Mesendoderm (in vitro differentiated cells): ENCODE measurements at regions not wholly inside any gene's neighbourhood (a gene's known extent, or its start where the extent isn't known, plus 50 kb on each side); places are given as distances from the start of the nearest gene placed in this dataset.

Source experiments
- DNase-seq: peaks from one replicate; pipeline ENCODE4 v3.0.0; 2013
- H2AK5ac ChIP-seq: 2 replicates; pipeline ENCODE4 v1.6.1; 2013; ENCODE audit warnings: low read length, inconsistent platforms
- H2BK120ac ChIP-seq: 2 replicates; pipeline ENCODE4 v1.6.1; 2013; ENCODE audit warnings: low read depth, mild to moderate bottlenecking, low read length, moderate library complexity, mixed read lengths
- H2BK15ac ChIP-seq: replicated peaks from 2 replicates; pipeline ENCODE4 v1.6.1; 2013; ENCODE audit warnings: low read depth, mild to moderate bottlenecking, moderate library complexity
- H2BK5ac ChIP-seq: 2 replicates; pipeline ENCODE4 v1.6.1; 2013; ENCODE audit warnings: low read length, inconsistent platforms
- H3K18ac ChIP-seq: 2 replicates; pipeline ENCODE4 v1.6.1; 2013; ENCODE audit warnings: mild to moderate bottlenecking, low read length, mixed read lengths
- H3K23ac ChIP-seq: one replicate; pipeline ENCODE4 v1.6.1; 2013; ENCODE audit warnings: low read length
- H3K27ac ChIP-seq: 2 replicates; pipeline ENCODE4 v1.5.1; 2013; ENCODE audit warnings: low read depth, mild to moderate bottlenecking, inconsistent platforms, low read length, moderate library complexity
- H3K27me3 ChIP-seq: 2 replicates; pipeline ENCODE4 v1.6.1; 2013; ENCODE audit warnings: low read length, control low read depth, mild to moderate bottlenecking, inconsistent platforms; ENCODE audit not compliant: insufficient read depth, poor library complexity
- H3K36me3 ChIP-seq: 2 replicates; pipeline ENCODE4 v1.6.1; 2013; ENCODE audit warnings: low read length, inconsistent platforms; ENCODE audit not compliant: control insufficient read depth, insufficient read depth
- H3K4ac ChIP-seq: one replicate; pipeline ENCODE4 v1.6.1; 2013; ENCODE audit warnings: low read depth, mild to moderate bottlenecking, low read length, moderate library complexity
- H3K4me1 ChIP-seq: 2 replicates; pipeline ENCODE4 v1.6.1; 2013; ENCODE audit warnings: low read depth, low read length, inconsistent platforms; ENCODE audit not compliant: control insufficient read depth
- H3K4me2 ChIP-seq: 2 replicates; pipeline ENCODE4 v1.6.1; 2013; ENCODE audit warnings: low read length
- H3K4me3 ChIP-seq: 2 replicates; pipeline ENCODE4 v1.5.1; 2013; ENCODE audit warnings: mild to moderate bottlenecking, low read length
- H3K56ac ChIP-seq: one replicate; pipeline ENCODE4 v1.6.1; 2013; ENCODE audit warnings: low read length
- H3K79me1 ChIP-seq: 2 replicates; pipeline ENCODE4 v1.6.1; 2013; ENCODE audit warnings: low read length, inconsistent platforms
- H3K79me2 ChIP-seq: 2 replicates; pipeline ENCODE4 v1.6.1; 2013; ENCODE audit warnings: mild to moderate bottlenecking, low read length; ENCODE audit not compliant: control insufficient read depth, insufficient read depth
- H3K9ac ChIP-seq: 2 replicates; pipeline ENCODE4 v1.6.1; 2013; ENCODE audit warnings: low read length, inconsistent platforms
- H4K5ac ChIP-seq: one replicate; pipeline ENCODE4 v1.6.1; 2013; ENCODE audit warnings: low read length
- H4K8ac ChIP-seq: one replicate; pipeline ENCODE4 v1.6.1; 2013; ENCODE audit warnings: low read depth, mild to moderate bottlenecking, control low read depth, low read length, moderate library complexity
- WGBS: extraction: QIAGEN DNeasy Blood & Tissue Kit; methylation state at CpG from one replicate; pipeline ENCODE4 v1.1.7; 2013; ENCODE audit warnings: low lambda C conversion rate, missing lambda C conversion rate; ENCODE audit not compliant: insufficient coverage; ENCODE audit errors: extremely low coverage; 5-methylcytosine and 5-hydroxymethylcytosine counted together

DNA sequence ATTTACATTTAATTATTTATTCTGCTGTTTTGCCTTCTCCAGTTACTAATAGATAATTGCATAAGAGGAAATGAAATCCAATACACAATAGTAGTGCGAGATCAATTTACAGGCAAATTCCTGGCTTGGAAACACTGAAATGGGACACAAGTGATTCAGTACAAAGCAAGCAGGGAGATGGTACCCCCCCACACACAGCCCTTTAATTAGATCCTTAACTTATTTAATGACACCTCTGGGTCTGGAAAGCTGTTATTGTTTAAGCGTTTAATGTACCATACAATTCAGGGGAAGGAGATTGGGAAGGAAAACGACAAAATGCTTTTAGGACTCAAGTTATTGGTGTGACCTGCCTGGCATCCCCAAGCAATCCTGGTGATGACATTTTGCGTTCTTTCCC is 318.2 kb downstream of the NPIPA8 start:
- H3K4me2 ChIP-seq: no peak overlapping the region
- H3K27me3 ChIP-seq: no peaks in the 10 kb centered on the region
- H3K4me3 ChIP-seq: no peak overlapping the region
- H2BK15ac ChIP-seq: no peak overlapping the region
- no peak overlapping the region for H3K18ac ChIP-seq
- no peak overlapping the region for H4K8ac ChIP-seq
- DNase-seq: no peak
- H2BK5ac ChIP-seq: no peak overlapping the region
- H3K23ac ChIP-seq: no peak overlapping the region
- H2AK5ac ChIP-seq: no peak overlapping the region
- H3K79me2 ChIP-seq: no peaks in the 10 kb centered on the region
- no peak overlapping the region for H3K9ac ChIP-seq
- H3K79me1 ChIP-seq: no peaks in the 10 kb centered on the region
- no peaks in the 10 kb centered on the region for H3K4me1 ChIP-seq
- no peak overlapping the region for H3K4ac ChIP-seq
- no peak overlapping the region for H3K27ac ChIP-seq
- no peak overlapping the region for H3K56ac ChIP-seq
- H2BK120ac ChIP-seq: no peak overlapping the region
- WGBS: no CpG with 5 or more reads among the region's 4 CpGs
- no peak overlapping the region for H4K5ac ChIP-seq
- no peaks in the 10 kb centered on the region for H3K36me3 ChIP-seq

- no peak overlapping the region for H2BK15ac ChIP-seq
- H4K8ac ChIP-seq: no peak overlapping the region
- no peaks in the 10 kb centered on the region for H3K4me1 ChIP-seq
- H3K79me2 ChIP-seq: no peaks in the 10 kb centered on the region
- H3K79me1 ChIP-seq: no peaks in the 10 kb centered on the region
- H2BK5ac ChIP-seq: no peak overlapping the region
- no peaks in the 10 kb centered on the region for H3K36me3 ChIP-seq
- no peak overlapping the region for H2AK5ac ChIP-seq
- no peak overlapping the region for H3K9ac ChIP-seq
- H3K18ac ChIP-seq: no peak overlapping the region
- no peak overlapping the region for H3K56ac ChIP-seq
- DNase-seq: no peak
- H2BK120ac ChIP-seq: no peak overlapping the region
- no peak overlapping the region for H3K4ac ChIP-seq
- H3K23ac ChIP-seq: no peak overlapping the region
- WGBS: no CpG with 5 or more reads among the region's 4 CpGs
- no peak overlapping the region for H3K4me2 ChIP-seq
- no peak overlapping the region for H3K27ac ChIP-seq
- no peak overlapping the region for H3K4me3 ChIP-seq
- H3K27me3 ChIP-seq: no peaks in the 10 kb centered on the region
- H4K5ac ChIP-seq: no peak overlapping the region
Observed at GRCh38 chr16:18013863-18014262, 322.7 kb downstream of the NPIPA8 start.

DNA sequence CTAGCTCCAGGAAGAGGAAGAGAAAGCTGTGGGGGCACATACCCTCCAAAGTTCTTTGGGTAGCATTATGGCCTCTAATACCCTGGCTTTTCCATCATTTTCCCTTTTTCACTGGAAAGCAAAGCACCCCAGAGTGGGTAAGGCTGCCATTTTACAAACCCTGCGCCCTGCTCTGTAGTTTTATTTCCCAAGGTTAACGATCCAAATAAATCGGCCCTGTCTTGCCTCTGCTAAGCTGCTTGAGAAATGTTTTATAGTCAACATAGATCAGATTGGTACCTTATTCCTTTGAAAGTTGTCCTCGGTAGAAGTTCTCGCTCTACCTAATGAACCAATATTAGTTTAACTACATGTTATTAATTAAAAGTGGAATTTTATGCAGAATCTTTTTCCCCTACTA is 328.2 kb downstream of the NPIPA8 start:
- Histone ChIP-seq H3K4me1 (no peaks in the 10 kb centered on the region), H2AK5ac (no peak overlapping the region), H3K56ac (no peak overlapping the region), H4K5ac (no peak overlapping the region), H2BK15ac (no peak overlapping the region), H3K79me2 (no peaks in the 10 kb centered on the region), H2BK5ac (no peak overlapping the region), H3K4me2 (no peak overlapping the region), H3K27ac (no peak overlapping the region), H3K4ac (no peak overlapping the region), H3K79me1 (no peaks in the 10 kb centered on the region), H2BK120ac (no peak overlapping the region), H4K8ac (no peak overlapping the region), H3K18ac (no peak overlapping the region), H3K9ac (no peak overlapping the region), H3K27me3 (no peaks in the 10 kb centered on the region), H3K23ac (no peak overlapping the region), H3K4me3 (no peak overlapping the region), H3K36me3 (no peaks in the 10 kb centered on the region)
- no CpG with 5 or more reads among the region's 5 CpGs for WGBS
- no peak for DNase-seq

DNA sequence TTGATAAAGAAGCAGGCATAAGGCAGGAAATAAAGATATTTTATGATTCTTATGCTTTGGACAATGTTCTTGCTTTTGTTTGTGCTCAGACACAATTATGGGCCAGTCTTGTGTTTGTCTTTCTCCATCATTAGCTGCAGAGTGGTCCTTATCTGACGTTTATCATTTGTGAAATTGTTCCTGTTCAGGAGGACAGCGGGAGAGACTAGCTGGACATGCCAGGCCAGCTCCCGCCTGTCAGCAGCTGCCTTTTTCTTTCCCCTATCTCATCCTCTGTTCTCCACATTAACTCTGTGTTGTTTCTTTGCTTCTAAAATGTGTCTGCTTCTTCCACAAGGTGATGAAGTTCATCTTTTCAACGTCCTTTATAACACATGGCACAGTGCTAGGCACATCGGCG is 333.5 kb downstream of the NPIPA8 start:
- H3K4me2 ChIP-seq: no peak overlapping the region
- H3K27ac ChIP-seq: no peak overlapping the region
- H3K27me3 ChIP-seq: no peaks in the 10 kb centered on the region
- no peak overlapping the region for H2BK120ac ChIP-seq
- H3K56ac ChIP-seq: no peak overlapping the region
- no peak overlapping the region for H3K4ac ChIP-seq
- no peak overlapping the region for H3K18ac ChIP-seq
- H3K4me3 ChIP-seq: no peak overlapping the region
- no peak overlapping the region for H3K9ac ChIP-seq
- H2BK5ac ChIP-seq: no peak overlapping the region
- H2AK5ac ChIP-seq: no peak overlapping the region
- H4K5ac ChIP-seq: no peak overlapping the region
- no peaks in the 10 kb centered on the region for H3K4me1 ChIP-seq
- WGBS: no CpG with 5 or more reads among the region's 6 CpGs
- no peak overlapping the region for H3K23ac ChIP-seq
- H4K8ac ChIP-seq: no peak overlapping the region
- H3K36me3 ChIP-seq: no peaks in the 10 kb centered on the region
- no peaks in the 10 kb centered on the region for H3K79me1 ChIP-seq
- no peaks in the 10 kb centered on the region for H3K79me2 ChIP-seq
- DNase-seq: no peak
- H2BK15ac ChIP-seq: no peak overlapping the region

- Histone ChIP-seq H3K27me3 (no peaks in the 10 kb centered on the region), H2BK15ac (no peak overlapping the region), H3K4ac (no peak overlapping the region), H2BK120ac (no peak overlapping the region), H4K8ac (no peak overlapping the region), H3K23ac (no peak overlapping the region), H3K36me3 (no peaks in the 10 kb centered on the region), H3K79me1 (no peaks in the 10 kb centered on the region), H3K4me1 (no peaks in the 10 kb centered on the region), H3K9ac (no peak overlapping the region), H3K4me3 (no peak overlapping the region), H3K27ac (no peak overlapping the region), H2AK5ac (no peak overlapping the region), H3K79me2 (no peaks in the 10 kb centered on the region), H2BK5ac (no peak overlapping the region), H3K56ac (no peak overlapping the region), H4K5ac (no peak overlapping the region), H3K18ac (no peak overlapping the region), H3K4me2 (no peak overlapping the region)
- WGBS: no CpG with 5 or more reads among the region's 6 CpGs
- DNase-seq: no peak
Observed at GRCh38 chr16:17998996-17999395, 337.5 kb downstream of the NPIPA8 start.

- Histone ChIP-seq H3K56ac (no peak overlapping the region), H3K36me3 (no peaks in the 10 kb centered on the region), H4K5ac (no peak overlapping the region)
Observed at GRCh38 chr16:17998550-17998949, 338.0 kb downstream of the NPIPA8 start.

More at GRCh38 chr16:17998550-17998949, 338.0 kb downstream of the NPIPA8 start:
- no peak overlapping the region for H4K8ac ChIP-seq
- no peak overlapping the region for H3K4me3 ChIP-seq
- H3K27ac ChIP-seq: no peak overlapping the region
- no CpG with 5 or more reads among the region's 1 CpG for WGBS
- no peak overlapping the region for H2AK5ac ChIP-seq
- no peak overlapping the region for H3K4ac ChIP-seq
- no peak overlapping the region for H3K9ac ChIP-seq
- no peak overlapping the region for H3K23ac ChIP-seq
- no peak overlapping the region for H2BK5ac ChIP-seq
- H3K18ac ChIP-seq: no peak overlapping the region
- no peaks in the 10 kb centered on the region for H3K79me1 ChIP-seq
- no peak overlapping the region for H3K4me2 ChIP-seq
- H3K4me1 ChIP-seq: no peaks in the 10 kb centered on the region
- DNase-seq: no peak
- no peak overlapping the region for H2BK15ac ChIP-seq
- no peaks in the 10 kb centered on the region for H3K79me2 ChIP-seq
- no peak overlapping the region for H2BK120ac ChIP-seq
- H3K27me3 ChIP-seq: no peaks in the 10 kb centered on the region
